HCT116 (cell line): ENCODE measurements at regions not wholly inside any gene's neighbourhood (a gene's known extent, or its start where the extent isn't known, plus 50 kb on each side); places are given as distances from the start of the nearest gene placed in this dataset.

Experiments used
- ATAC-seq: fragments of 200-7000 bp; cut with Tn5 transposase; 2 replicates; pipeline ENCODE4 v1.9.1; 2020; ENCODE audit warnings: mild to moderate bottlenecking, moderate library complexity
- BruUV-seq: library from RNA; stranded (reverse); fragments of 400-500 nt; replicated peaks from 2 replicates; lab custom pipeline; 2021; lab: Mats Ljungman, UMichigan
- CTCF ChIA-PET: fragments of 300-600 bp; sonication (Branson Sonifier 250); formaldehyde crosslinking; loops from one replicate; lab custom pipeline; 2021; ENCODE audit warnings: antibody characterized with exemption; lab: Charles Lee
- POLR2A ChIA-PET: fragments of 300-600, 350-600 bp; sonication (Branson Sonifier 250); formaldehyde crosslinking; loops from one replicate; lab custom pipeline; 2021; ENCODE audit warnings: antibody characterized with exemption; lab: Charles Lee
- RAD21 ChIA-PET, 2 experiments: fragments of 300-600 bp; sonication (Branson Sonifier 250); formaldehyde crosslinking; loops; one replicate each; lab custom pipeline; 2023; ENCODE audit warnings: low total read pairs in 2 of 2; ENCODE audit not compliant: uncharacterized antibody in 2 of 2, unreplicated experiment in 2 of 2, low non-redundant PET in 1 of 2; lab: Charles Lee
- DNase-seq: peaks from one replicate; pipeline ENCODE4 v3.0.0-alpha.2; 2010; ENCODE audit warnings: low read depth, low spot score
- H2AFZ ChIP-seq: fragments of 200-600 bp; shearing (Covaris generic), sonication (generic); 2 replicates; pipeline ENCODE4 v1.6.1; 2017; ENCODE audit warnings: low read depth, mixed run types, mixed read lengths, antibody characterized with exemption, low read length; ENCODE audit not compliant: poor library complexity, severe bottlenecking
- H3K27ac ChIP-seq: 2 replicates; pipeline ENCODE4 v1.5.1; 2012; ENCODE audit warnings: low read depth, low read length
- H3K27me3 ChIP-seq: fragments of 200-600 bp; sonication (generic); 2 replicates; pipeline ENCODE4 v1.6.1; 2016; ENCODE audit warnings: mixed run types, low read length, mixed read lengths; ENCODE audit not compliant: insufficient read depth
- H3K36me3 ChIP-seq, 2 experiments: fragments of 200-500 bp in 1 of 2; fragments of 200-600 bp in 1 of 2; sonication (Bioruptor generic) in 1 of 2; sonication (generic) in 1 of 2; 2 replicates each; pipeline versions ENCODE4 v1.5.1 to v1.6.1; 2014 to 2016; ENCODE audit warnings: low read length in 2 of 2, inconsistent platforms in 1 of 2, mixed read lengths in 1 of 2, mixed run types in 1 of 2; ENCODE audit not compliant: insufficient read depth in 2 of 2, control insufficient read depth in 1 of 2
- H3K4me1 ChIP-seq, 2 experiments: fragments of 200-600 bp in 1 of 2; sonication (generic) in 1 of 2; 2 replicates each; pipeline versions ENCODE4 v1.5.1 to v1.6.1; 2012 to 2017; ENCODE audit warnings: low read length in 2 of 2, inconsistent platforms in 1 of 2, mild to moderate bottlenecking in 1 of 2, mixed read lengths in 1 of 2, mixed run types in 1 of 2, moderate library complexity in 1 of 2; ENCODE audit not compliant: insufficient read depth in 2 of 2, control insufficient read depth in 1 of 2
- H3K4me2 ChIP-seq: fragments of 200-600 bp; sonication (generic); 2 replicates; pipeline ENCODE4 v1.6.1; 2017; ENCODE audit warnings: mixed run types, low read length, mixed read lengths
- H3K4me3 ChIP-seq, 2 experiments: fragments of 200-600 bp in 1 of 2; sonication (generic) in 1 of 2; replicated peaks in 1 of 2; 2 replicates each; pipeline ENCODE4 v1.5.1; 2011 to 2016; ENCODE audit warnings: low read length in 2 of 2, control low read depth in 1 of 2, low read depth in 1 of 2, mild to moderate bottlenecking in 1 of 2, mixed read lengths in 1 of 2, mixed run types in 1 of 2
- H3K79me2 ChIP-seq: fragments of 200-600 bp; sonication (generic); 2 replicates; pipeline ENCODE4 v1.6.1; 2017; ENCODE audit warnings: mild to moderate bottlenecking, mixed run types, low read length, moderate library complexity, mixed read lengths; ENCODE audit not compliant: insufficient read depth
- H3K9ac ChIP-seq: fragments of 200-600 bp; sonication (generic); 2 replicates; pipeline ENCODE4 v1.6.1; 2016; ENCODE audit warnings: low read length, mixed read lengths
- H3K9me2 ChIP-seq: fragments of 200-600 bp; sonication (generic), shearing (Covaris generic); 2 replicates; pipeline ENCODE4 v1.6.1; 2017; ENCODE audit warnings: mixed run types, mild to moderate bottlenecking, moderate library complexity; ENCODE audit not compliant: insufficient read depth
- H3K9me3 ChIP-seq, 2 experiments: fragments of 200-500 bp in 1 of 2; fragments of 200-600 bp in 1 of 2; sonication (Bioruptor generic) in 1 of 2; sonication (generic) in 1 of 2; 2 replicates each; pipeline ENCODE4 v1.6.1; 2014 to 2017; ENCODE audit warnings: low read length in 2 of 2, mixed read lengths in 2 of 2, inconsistent platforms in 1 of 2, low read depth in 1 of 2, mild to moderate bottlenecking in 1 of 2, mixed run types in 1 of 2, moderate library complexity in 1 of 2; ENCODE audit not compliant: control insufficient read depth in 1 of 2, insufficient read depth in 1 of 2
- H4K20me1 ChIP-seq: fragments of 200-600 bp; sonication (generic), shearing (Covaris generic); 2 replicates; pipeline ENCODE4 v1.6.1; 2017; ENCODE audit warnings: mixed run types, mild to moderate bottlenecking, moderate library complexity; ENCODE audit not compliant: insufficient read depth
- CTCF ChIP-seq, 3 experiments: fragments of 200-600 bp in 1 of 3; sonication (generic) in 1 of 3; IDR thresholded peaks in 2 of 3; conservative IDR thresholded peaks in 1 of 3; 2 replicates each; pipeline ENCODE4 v1.5.1; 2012 to 2017; ENCODE audit warnings: low read depth in 2 of 3, low read length in 2 of 3, antibody characterized with exemption in 1 of 3, borderline replicate concordance in 1 of 3, control low read depth in 1 of 3, mild to moderate bottlenecking in 1 of 3, mixed read lengths in 1 of 3, mixed run types in 1 of 3, moderate library complexity in 1 of 3; ENCODE audit not compliant: insufficient read depth in 1 of 3
- EZH2phosphoT487 ChIP-seq: fragments of 200-600 bp; IDR thresholded peaks from 2 replicates; pipeline ENCODE4 v1.6.1; 2018; ENCODE audit warnings: antibody characterized with exemption, borderline replicate concordance
- MAX ChIP-seq: IDR thresholded peaks from 2 replicates; pipeline ENCODE4 v1.6.1; 2012
- SP1 ChIP-seq: IDR thresholded peaks from 2 replicates; pipeline ENCODE4 v1.6.1; 2012; ENCODE audit warnings: low read depth
- SRF ChIP-seq: IDR thresholded peaks from 2 replicates; pipeline ENCODE4 v1.6.1; 2012; ENCODE audit warnings: low read depth
- TCF7L2 ChIP-seq: IDR thresholded peaks from 2 replicates; pipeline ENCODE4 v1.7.0; 2011; ENCODE audit warnings: borderline replicate concordance, inconsistent platforms; ENCODE audit not compliant: insufficient read depth, insufficient read length; ENCODE audit errors: extremely low read depth
- ZNF274 ChIP-seq: fragments of 200-500 bp; sonication (Bioruptor generic); IDR thresholded peaks from 2 replicates; pipeline ENCODE4 v1.6.1; 2014; ENCODE audit warnings: mild to moderate bottlenecking, low read depth, low read length, inconsistent platforms
- intact Hi-C: fragments of 100-400 bp; cut with micrococcal nuclease; formaldehyde crosslinking; loops from 2 replicates; pipeline ENCODE4 v1.10.0; 2022
- TF ChIP-seq, protein P1 (sequence below): IDR thresholded peaks from 2 replicates; pipeline ENCODE4 v1.6.1; 2012; ENCODE audit warnings: low read depth
- TF ChIP-seq, protein P2 (sequence below): IDR thresholded peaks from 2 replicates; pipeline ENCODE4 v1.6.1; 2012

DNA sequence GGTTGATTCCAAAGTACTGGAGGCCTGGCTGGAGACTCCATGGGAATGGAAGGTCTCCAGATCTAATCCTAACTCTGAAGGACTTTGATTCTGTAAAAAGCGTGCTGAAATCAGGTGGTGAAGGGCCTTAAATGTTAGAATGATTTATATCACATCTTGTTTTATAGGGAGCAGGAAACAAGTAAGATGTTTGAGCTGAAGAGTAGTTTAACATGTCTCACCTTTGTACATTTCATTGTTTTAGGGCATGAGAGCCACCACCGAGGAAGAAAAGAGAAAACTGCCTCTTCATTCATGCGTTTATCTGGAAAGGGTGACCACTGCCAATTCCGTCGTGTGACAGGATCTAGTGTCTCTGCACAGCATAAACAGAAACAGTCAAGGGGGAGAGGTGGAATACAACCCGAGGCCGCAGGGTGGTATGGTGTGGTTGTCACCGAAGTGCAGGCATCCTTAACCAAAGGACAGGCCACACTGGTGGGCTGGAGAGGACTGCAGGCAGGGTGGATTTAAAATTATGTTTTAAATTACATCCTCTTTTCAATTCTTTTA is 445.3 kb downstream of the SLC4A3 start (continued):
- TF ChIP-seq, protein P1, sequence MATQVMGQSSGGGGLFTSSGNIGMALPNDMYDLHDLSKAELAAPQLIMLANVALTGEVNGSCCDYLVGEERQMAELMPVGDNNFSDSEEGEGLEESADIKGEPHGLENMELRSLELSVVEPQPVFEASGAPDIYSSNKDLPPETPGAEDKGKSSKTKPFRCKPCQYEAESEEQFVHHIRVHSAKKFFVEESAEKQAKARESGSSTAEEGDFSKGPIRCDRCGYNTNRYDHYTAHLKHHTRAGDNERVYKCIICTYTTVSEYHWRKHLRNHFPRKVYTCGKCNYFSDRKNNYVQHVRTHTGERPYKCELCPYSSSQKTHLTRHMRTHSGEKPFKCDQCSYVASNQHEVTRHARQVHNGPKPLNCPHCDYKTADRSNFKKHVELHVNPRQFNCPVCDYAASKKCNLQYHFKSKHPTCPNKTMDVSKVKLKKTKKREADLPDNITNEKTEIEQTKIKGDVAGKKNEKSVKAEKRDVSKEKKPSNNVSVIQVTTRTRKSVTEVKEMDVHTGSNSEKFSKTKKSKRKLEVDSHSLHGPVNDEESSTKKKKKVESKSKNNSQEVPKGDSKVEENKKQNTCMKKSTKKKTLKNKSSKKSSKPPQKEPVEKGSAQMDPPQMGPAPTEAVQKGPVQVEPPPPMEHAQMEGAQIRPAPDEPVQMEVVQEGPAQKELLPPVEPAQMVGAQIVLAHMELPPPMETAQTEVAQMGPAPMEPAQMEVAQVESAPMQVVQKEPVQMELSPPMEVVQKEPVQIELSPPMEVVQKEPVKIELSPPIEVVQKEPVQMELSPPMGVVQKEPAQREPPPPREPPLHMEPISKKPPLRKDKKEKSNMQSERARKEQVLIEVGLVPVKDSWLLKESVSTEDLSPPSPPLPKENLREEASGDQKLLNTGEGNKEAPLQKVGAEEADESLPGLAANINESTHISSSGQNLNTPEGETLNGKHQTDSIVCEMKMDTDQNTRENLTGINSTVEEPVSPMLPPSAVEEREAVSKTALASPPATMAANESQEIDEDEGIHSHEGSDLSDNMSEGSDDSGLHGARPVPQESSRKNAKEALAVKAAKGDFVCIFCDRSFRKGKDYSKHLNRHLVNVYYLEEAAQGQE, result no peak

- Histone ChIP-seq H3K4me2 (no peak overlapping the region), H3K27me3 (no peaks in the 10 kb centered on the region), H3K9me2 (no peaks in the 10 kb centered on the region), H3K9ac (no peak overlapping the region), H3K36me3 (peaks cover 0 to 18% of the 10 kb centered on the region in 2 experiments; a peak in 1 of 4 replicates), H3K27ac (no peak overlapping the region), H2AFZ (no peak overlapping the region), H3K9me3 (no peaks in the 10 kb centered on the region), H4K20me1 (no peaks in the 10 kb centered on the region; the same call in 1 of the 2 replicates), H3K4me3 (no peak overlapping the region), H3K4me1 (no peaks in the 10 kb centered on the region), H3K79me2 (no peaks in the 10 kb centered on the region)
- ChIA-PET RAD21 (no interaction called here), CTCF (no interaction called here), POLR2A (no interaction called here)
- TF ChIP-seq, protein P2, sequence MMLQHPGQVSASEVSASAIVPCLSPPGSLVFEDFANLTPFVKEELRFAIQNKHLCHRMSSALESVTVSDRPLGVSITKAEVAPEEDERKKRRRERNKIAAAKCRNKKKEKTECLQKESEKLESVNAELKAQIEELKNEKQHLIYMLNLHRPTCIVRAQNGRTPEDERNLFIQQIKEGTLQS, result no peak
- TF ChIP-seq EZH2phosphoT487 (no peak), TCF7L2 (no peak), SP1 (no peak), SRF (no peak), MAX (no peak), ZNF274 (no peak), CTCF (IDR thresholded peaks at IDR 0.05 in 2 of 3, conservative IDR thresholded peaks at IDR 0.05 in 1 of 3; ENCODE audit: borderline replicate concordance in 1 of 3, insufficient read depth in 1 of 3, low read depth in 2 of 3, low read length in 2 of 3) (no peak)
- TF ChIP-seq, protein P1, result no peak
- ATAC-seq (no peak), DNase-seq (no peak)
- no TSS peak for BruUV-seq
- intact Hi-C loops, result no loop called here
Observed at GRCh38 chr2:220075835-220076234, 448.4 kb downstream of the SLC4A3 start.
